HG03108 (cell line): ENCODE measurements at regions not wholly inside any gene's neighbourhood (a gene's known extent, or its start where the extent isn't known, plus 50 kb on each side); places are given as distances from the start of the nearest gene placed in this dataset.

Experiments
- ATAC-seq: cut with Tn5 transposase; IDR thresholded peaks from one replicate; pipeline ENCODE4 v1.9.1; 2021; ENCODE audit warnings: moderate library complexity; ENCODE audit not compliant: unreplicated experiment

DNA sequence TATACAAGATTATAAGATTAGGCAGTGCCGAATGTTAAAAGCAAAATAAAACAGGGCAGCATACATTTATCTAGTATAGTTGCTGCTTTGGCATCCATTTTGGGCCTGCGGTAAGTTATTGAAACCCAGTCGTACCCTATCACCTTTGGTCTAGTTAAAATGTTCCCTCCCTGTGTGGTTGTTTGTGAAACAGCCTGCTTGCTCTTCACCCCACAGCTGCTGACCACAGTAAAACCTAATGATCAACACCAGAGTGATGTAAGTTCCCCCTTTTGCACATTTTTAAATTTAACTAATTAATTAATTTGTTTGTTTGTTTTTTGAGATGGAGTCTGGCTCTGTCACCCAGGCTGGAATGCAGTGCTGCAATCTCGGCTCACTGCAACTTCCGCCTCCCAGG lies 50.3 kb upstream of the TXNDC5 start:
- ATAC-seq: peak; percentile 28
